NCI-H2196 (cell line): ENCODE measurements at regions not wholly inside any gene's neighbourhood (a gene's known extent, or its start where the extent isn't known, plus 50 kb on each side); places are given as distances from the start of the nearest gene placed in this dataset.

Source experiments
- DNase-seq: peaks from one replicate; lab custom pipeline; 2025; ENCODE audit not compliant: unreplicated experiment; lab: John Stamatoyannopoulos, UW

DNA sequence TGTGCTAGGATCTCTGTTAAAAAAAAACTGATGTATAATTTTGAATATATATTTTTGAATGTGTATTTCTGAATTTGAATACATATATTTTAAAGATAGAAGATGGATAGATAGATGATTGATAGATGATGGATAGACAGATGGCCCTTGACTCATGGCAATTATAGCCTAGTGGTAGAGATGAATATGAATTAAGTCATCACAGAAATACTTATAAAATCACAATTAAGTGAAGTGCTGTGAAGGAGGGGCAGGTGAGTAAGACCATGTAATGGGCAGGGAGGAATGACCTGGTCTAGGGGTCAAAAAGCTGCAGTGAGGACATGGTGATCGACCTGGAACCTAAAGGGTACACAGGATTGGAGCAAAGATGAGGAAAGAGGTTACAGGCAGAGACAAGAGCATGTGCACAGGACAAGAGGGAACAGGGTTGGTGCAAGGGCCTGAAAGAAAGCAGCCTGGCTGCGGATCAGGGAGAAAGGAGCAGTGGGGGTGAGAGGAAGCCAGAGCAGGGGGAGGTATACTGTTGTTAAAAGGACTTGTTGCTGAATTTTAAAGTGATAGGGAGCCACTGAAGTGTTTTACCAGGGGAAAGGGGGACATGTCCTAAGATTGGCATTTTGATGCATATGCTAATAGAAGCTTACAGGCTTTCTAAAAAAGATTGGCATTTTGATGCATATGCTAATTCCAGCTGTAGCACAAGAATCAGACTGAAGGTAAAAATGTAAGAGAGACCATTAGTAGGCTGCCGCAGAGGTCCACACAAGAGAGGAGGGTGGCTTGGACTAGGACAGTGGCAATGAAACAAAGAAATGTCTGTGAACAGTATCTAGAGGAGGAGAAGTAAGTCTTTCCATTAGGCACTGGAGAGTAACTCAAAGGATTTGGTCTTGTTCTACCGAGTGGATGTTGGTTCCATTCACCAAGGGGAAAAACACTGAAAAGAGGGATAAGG lies 527.8 kb downstream of the AGTPBP1 start:
- no peak for DNase-seq

DNA sequence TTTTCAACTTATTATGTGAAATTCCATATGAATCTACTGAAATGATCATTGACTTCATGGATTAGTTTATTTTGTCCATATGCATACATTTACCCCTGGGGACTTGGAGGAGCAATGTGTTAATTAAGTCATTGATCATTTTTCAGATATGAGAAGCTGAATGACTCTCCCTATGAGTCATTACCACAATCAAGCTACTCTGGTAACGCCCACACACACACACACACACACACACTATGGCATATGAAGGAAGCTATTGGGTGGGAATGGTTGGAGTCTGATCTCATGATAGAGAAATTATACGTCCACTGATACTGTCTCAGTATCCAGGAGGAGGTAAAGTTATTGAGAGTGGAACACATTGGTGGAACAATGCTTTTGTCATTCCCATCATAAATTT lies 528.9 kb downstream of the AGTPBP1 start:
- DNase-seq = no peak

DNA sequence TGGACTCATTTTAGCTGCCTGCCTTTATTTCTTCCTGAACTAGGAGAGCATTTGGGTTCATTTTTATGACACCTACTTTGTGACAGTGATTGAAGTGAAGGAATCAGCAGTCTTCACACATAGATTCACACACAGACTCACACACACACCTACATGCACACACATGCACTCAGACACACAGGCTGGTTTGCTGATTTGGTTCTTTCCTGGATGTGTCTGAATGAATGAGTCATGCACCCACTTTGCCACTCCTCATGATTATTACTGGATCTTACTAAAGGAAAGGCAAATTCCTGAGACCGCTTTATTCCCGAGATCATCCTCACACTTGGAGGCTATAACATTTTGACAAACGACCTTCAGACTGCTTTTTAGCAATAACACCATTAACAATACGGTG lies 529.5 kb downstream of the AGTPBP1 start:
- no peak for DNase-seq

GRCh38 chr9:85208666-85209065 lies 533.1 kb downstream of the AGTPBP1 start:
- DNase-seq = no peak

DNA sequence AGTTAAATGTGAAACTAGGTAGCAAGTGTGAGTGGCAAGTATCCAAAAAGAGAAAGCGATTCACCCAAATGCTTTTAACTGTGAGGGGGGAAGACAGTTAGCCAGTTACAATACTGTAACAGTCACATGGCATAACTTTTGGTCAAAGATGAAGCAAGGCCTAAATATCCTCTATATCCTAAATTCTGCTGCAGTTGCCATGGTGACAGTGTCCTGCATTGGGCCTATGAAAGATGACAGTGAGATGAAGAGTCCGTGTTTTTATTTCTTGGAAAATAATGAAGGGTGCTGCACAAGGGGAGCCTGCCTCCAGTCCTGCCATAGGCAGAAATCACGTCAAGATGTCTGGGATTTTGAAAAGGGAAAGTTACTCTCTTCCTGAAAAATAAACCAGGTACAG lies 534.6 kb downstream of the NTRK2 start:
- no peak for DNase-seq

- DNase-seq = no peak
These were observed 533.1 kb downstream of the NTRK2 start for GRCh38 chr9:85202596-85202995.

DNA sequence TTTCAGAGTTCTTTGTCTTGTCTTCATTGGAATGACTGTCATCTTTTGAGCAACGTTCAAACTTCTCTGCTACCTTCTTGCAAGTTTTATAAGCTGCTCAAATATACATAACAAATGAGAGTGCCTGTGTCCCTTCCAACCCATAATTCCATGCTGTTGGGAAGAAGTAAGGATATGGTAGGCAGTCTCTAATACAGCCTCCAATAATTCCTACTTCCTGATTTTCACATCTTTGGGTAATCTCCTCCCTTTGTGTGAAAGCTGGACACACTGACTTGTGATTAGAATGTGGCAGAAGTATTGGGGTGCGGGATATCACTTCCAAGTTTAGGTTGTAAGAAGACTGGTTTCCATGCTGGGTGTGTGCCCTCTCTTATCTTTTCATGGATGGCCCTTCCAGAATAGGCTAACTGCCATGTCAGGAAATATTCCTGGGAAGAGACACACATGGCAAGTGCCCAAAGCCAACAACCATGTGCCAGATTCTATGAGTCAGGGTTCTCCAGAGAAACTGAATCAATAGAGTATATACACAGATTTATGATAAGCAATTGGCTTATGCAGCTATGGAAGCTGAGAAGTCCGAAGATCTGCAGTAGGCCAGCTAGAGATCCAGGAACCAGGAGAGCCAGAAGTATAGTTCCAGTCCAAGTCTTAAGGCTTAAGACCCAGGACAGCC lies 531.3 kb downstream of the NTRK2 start:
- DNase-seq = no peak

DNA sequence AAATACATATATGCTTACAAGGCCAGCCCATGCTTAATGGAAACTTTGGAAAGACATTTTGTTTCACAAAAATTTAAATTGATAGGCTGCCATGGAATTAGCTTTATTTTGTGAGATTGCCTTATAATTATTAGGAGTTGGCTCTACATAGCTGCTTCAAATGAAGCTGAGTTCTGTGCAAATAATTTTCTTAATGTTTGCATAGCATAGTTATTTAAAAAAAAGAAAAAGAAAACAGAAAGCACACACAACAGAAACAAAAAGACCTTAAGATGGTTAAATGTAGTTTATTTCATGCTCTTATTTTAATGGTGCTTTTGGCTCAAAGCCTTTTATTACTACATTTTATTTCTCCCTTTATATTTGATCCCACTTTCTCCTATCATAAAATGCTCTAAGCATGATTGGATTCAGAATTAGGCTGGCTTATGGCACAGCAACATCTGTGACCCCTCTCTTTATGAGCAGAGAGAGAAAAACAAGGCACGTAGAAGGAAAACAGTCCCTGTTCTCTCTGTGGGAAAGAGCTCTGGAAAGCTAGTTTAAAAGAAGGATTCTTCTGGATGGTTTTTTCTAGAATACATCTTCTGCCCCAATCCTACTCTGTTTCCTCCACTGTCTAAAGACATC lies 530.5 kb downstream of the NTRK2 start:
- no peak for DNase-seq

GRCh38 chr9:85192750-85193149 lies 523.2 kb downstream of the NTRK2 start:
- DNase-seq = no peak

DNA sequence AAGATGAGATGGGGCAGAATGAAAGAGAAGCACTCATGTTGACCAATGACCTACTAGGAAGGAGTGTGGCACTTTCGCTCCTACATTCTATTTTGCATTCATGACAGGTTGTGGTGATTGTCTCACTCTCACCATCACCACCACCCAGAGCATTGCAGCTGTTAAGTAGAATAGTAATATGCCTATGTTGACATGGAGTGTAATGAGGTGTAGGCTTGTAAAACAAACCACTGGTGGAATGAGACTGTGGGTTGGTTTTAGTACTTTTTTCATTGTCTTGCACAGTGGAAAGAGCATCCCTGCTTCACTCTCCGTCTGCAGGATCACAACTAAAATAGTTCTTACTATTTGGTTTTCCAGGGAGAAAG lies 516.7 kb downstream of the NTRK2 start:
- DNase-seq = no peak

GRCh38 chr9:85185486-85186217 lies 516.1 kb downstream of the NTRK2 start:
- DNase-seq = no peak

DNA sequence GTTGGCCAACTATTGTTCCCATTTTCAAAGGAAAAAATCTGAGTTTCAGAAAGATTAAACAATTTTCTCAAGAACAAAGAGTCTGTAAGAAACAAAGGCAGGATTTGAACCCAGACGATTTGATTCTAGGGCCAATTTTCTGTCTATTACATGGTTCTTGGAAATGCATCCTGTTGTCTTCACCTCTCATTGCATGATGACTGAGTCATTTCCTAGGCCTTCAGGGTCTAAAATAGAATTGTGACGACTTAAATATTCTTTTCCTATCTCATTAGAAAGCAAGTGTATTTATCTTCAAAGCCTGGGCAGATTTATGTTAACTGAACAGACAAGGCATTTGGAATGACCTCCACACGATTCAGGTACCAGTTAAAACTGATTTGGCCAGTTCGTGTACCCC lies 512.9 kb downstream of the NTRK2 start:
- no peak for DNase-seq

DNA sequence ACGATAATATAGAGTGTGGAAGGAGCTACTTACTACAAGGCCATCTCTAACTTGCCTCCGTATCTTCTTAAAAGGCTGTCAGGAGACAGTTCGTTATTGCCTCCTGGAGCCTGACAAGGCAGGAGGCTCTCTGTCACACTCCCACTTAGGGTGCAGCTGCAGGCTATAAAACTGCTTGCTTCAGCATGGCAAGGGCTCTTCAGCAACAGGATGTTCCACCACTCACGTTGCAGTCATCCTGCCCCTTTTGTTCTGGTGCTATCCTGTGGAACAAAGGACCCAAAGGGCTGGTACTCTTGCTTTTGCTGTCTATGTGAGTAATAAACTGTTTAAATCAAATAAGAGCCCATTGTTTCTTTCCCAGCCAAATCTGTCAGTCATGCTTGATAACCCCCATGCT lies 508.9 kb downstream of the NTRK2 start:
- DNase-seq = peak; percentile 75

DNA sequence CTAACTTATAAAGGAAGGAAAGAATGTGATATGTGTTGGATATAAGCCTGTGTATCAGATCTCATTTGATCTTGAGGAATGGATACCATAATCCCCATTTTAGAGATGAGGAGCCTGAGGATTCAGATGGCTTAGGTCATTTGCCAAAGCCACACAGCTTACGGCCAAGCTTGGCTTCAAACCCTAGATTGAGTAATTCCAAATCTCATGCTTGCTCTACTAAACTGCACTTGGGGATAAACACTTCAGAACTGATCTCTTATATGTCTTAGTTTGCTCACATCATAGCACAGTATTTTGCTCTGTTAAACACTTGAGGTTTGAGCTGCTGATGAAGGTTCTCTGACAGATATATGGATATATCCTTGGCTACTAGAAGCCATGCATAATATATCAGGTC lies 504.4 kb downstream of the NTRK2 start:
- no peak for DNase-seq

- no peak for DNase-seq
These were observed 502.8 kb downstream of the NTRK2 start for GRCh38 chr9:85172001-85172978.

DNA sequence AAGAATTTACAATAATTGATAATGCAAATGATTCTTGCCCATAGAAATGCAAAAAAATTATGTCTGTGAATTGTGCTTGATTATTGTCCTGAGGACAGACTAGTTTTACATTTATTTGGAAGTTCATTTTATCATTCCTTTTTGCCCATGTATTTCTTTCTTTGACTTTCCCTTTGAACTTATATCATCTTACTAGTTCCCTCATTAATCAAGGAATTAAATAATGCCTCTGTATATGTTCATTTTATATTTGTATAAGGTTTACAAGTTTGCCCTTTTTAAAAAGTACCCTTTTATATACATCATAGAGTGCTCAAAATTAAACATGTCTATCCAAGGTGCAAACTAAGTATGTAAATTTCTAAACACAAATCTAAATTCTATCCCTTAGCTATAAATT lies 501.6 kb downstream of the NTRK2 start:
- no peak for DNase-seq

DNA sequence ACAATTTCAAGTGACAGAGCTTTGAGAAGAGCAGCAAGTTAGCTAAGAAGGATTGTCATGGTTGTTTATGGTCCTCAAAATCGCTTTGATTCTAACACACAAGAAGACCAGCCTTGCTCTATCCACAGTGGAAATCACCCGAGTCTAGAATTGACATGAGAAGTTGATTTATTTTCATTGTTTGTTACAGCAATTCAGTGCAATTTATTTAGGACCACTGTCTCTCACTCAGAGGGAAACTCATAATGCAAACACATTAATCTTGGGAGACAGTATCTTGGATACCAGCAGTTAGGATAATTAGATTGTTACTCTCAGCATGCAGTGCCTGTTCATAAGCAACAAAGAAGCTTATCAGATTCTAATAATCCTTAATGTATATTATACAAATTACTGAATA lies 498.9 kb downstream of the NTRK2 start:
- no peak for DNase-seq

DNA sequence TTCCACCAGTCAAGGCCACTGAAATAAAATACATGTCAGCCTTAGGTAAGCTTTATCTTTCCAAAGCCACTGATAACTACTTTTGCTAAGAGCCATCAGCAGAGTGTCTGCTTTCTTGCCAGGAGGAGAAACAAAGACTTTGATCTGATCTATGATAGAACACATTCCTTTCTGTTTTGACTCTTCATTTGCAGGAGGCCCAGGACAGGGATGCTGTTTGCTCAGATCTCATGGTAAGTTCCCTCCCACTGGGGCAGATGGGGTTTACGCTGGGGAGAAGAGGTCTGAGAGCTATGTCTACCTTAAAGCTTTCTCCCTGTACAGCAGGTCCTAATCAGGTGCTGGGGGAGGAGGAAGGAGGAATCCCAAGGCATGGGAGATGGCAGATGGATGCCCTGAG lies 497.6 kb downstream of the NTRK2 start:
- no peak for DNase-seq

GRCh38 chr9:85163825-85164224 lies 494.3 kb downstream of the NTRK2 start:
- DNase-seq = no peak

GRCh38 chr9:85163415-85163814 lies 493.9 kb downstream of the NTRK2 start:
- no peak for DNase-seq
